HG02798 (cell line): ENCODE measurements at regions not wholly inside any gene's neighbourhood (a gene's known extent, or its start where the extent isn't known, plus 50 kb on each side); places are given as distances from the start of the nearest gene placed in this dataset.

Source experiments
- ATAC-seq: cut with Tn5 transposase; IDR thresholded peaks from one replicate; pipeline ENCODE4 v1.9.1; 2021; ENCODE audit warnings: mild to moderate bottlenecking; ENCODE audit not compliant: unreplicated experiment, poor library complexity

GRCh38 chr2:162916286-162916801, 77.8 kb upstream of the KCNH7 start:
- ATAC-seq = no peak

GRCh38 chr2:162915858-162916257, 77.3 kb upstream of the KCNH7 start:
- peak; percentile 65 for ATAC-seq

GRCh38 chr2:162914161-162914560, 75.6 kb upstream of the KCNH7 start:
- no peak for ATAC-seq

- ATAC-seq = no peak
Measured at GRCh38 chr2:162912787-162913186, 74.2 kb upstream of the KCNH7 start.

- no peak for ATAC-seq
Measured at GRCh38 chr2:162908567-162908966, 70.0 kb upstream of the KCNH7 start.

GRCh38 chr2:162890690-162891311, 52.2 kb upstream of the KCNH7 start:
- ATAC-seq = peak; percentile 96

GRCh38 chr2:162888652-162889051, 50.1 kb upstream of the KCNH7 start:
- ATAC-seq = no peak
